GM21576 (cell line): ENCODE measurements at regions not wholly inside any gene's neighbourhood (a gene's known extent, or its start where the extent isn't known, plus 50 kb on each side); places are given as distances from the start of the nearest gene placed in this dataset.

Experiments used
- ATAC-seq: cut with Tn5 transposase; IDR thresholded peaks from one replicate; pipeline ENCODE4 v1.9.1; 2021; ENCODE audit warnings: mild to moderate bottlenecking, moderate library complexity; ENCODE audit not compliant: unreplicated experiment

DNA sequence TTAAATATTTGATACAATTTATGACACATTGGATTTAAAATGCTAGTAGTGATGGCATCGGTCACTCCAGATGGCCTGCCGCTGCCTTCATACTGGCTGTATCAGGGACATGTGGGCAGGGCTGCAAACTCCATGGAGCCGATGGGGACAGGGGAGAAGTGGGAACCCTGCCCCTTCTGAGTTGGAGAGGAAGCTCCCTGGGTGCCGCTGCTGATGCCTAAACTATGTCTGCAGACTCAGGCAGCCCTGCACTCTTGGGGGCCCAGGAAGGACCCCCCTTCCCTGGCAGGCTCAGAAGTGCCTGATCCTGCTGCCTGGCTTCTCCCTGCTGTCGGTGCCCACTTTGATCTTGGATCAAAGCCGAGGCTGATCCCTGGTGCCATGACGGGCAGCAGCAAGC lies 1522.1 kb downstream of the OTOL1 start:
- no peak for ATAC-seq

DNA sequence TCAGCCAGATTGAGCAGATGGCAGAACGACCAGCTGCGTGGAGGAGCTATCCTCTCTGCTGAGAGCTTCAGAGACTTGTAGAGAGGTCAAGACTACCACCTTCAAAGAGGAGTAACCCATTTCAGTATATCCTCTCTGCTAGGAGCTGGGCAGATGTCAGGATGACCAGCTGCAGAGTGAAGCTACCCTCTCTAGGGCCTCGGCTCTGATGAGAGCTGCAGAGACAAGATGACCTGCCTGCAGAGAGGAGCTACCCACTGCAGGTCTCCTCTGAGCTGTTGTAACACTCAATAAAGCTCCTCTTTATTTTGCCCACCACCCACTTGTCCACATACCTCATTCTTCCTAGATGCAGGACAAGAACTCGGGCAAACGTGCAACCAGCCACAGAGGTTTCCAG lies 1522.7 kb downstream of the OTOL1 start:
- ATAC-seq: no peak

DNA sequence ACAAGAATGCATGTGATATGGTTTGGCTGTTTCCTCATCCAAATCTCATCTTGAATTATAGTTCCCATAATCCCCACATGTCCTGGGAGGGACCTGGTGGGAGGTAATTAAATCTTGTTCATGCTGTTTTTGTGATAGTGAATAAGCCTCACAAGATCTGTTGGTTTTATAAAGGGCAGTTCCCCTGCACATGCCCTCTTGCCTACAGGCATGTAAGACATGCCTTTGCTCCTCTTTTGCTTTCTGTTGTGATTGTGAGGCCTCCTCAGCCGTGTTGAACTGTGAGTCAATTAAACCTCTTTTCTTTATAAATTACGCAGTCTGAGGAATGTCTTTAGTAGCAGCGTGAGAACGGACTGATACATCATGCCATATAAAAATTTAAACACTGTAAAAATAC lies 1537.0 kb downstream of the OTOL1 start:
- ATAC-seq: no peak

DNA sequence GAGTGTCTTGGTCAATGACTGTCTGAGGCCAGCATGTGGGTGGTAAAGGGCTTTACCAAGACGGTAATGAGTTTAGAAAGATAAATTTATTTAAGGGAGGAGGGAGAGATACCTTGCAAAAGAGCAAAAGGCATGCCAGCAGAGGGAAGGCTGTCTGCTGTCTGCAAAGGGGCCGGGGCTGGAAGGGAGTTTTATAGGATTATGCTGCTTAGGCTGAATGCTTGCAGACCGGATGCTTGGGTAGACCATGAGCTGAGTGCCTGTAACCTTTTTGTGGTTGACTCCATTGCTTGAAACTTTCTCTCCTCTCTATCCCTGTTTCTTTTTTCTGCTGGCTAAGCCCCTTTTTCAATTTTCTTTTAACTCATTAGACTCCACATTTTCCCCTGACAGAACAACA lies 1543.0 kb downstream of the OTOL1 start:
- no peak for ATAC-seq

DNA sequence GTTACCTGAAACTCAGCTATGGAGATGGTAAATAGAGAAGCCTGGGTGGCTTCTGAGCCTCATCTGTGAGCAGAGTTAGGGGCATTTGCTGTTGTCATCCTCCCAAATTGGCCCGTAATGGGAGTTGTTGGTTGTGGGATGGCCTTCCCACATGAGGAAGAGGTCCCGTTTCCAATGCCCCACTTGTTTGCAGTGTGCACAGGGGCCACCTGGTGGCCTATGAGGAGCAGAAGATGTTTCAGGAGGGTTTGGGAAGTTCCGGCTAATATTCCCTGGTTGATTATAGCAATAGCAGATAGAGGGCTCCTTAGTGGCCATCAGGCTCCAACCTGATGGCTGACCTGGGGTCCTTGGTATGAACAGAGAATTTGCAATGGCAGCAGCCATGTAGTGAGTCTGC lies 1546.5 kb downstream of the OTOL1 start:
- ATAC-seq: no peak

DNA sequence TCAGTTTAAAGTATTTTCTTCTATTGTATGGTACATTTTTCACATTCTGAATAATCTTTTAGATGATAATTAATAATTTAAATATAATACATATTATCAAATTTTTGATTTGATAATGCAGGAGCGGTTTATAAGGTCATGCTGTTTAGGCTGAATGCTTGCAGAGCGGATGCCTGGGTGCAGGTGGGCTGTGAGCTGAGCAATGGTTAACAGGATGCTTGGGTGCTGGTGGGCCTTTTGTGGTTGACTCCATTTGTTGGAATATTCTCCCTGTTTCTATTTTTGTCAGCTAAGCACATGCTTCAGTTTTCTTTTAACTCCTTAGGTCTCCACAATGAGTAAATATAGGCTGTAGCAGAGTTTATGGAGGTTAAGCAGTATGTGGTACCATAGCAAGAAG lies 1549.3 kb downstream of the OTOL1 start:
- no peak for ATAC-seq

DNA sequence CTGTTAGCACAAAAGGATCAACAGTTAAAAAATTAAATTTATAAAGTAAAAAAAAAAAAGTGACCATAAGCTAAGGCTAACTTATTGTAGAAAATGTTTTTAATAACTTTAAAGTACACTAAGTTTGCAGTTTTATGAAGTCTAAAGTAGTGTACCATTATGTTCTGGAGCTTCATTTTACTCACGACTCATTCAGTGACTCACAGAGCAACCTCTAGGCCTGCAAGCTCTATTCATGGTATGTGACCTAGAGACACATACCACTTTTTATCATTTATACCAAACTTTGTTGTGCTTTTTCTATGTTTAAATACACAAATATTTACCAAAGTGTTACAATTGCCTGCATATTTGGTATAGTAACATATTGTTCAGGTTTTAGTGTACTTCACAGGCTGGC lies 1552.3 kb downstream of the OTOL1 start:
- no peak for ATAC-seq

DNA sequence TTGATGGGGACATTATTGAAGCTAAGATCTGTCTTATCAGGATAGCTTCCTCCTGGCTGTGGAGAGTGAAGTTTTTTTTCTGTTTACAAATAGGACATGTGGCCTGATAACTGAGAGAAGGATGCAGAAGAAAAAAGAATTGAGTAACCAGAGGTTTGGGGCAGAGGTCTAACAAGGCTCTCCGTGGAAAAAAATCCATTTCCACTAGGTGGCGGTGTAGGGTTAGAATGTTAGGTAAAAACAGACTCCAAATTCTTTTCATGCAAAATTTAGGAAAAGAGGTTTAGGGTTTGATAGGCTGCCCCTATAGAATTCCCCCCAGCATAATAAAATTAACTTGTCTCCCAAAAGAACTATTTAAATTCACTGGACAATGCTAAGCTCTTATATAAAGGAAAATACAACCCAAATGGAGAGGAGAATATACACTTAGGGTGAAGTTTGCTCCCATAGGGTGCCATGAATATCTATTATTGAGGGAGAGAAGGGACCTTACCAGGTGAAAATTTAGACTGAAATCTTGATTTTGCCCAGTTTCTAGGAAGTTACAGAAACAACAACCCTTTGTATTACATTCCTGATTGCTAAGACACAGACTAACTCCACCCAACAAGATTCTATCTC lies 1560.4 kb downstream of the OTOL1 start:
- no peak for ATAC-seq

DNA sequence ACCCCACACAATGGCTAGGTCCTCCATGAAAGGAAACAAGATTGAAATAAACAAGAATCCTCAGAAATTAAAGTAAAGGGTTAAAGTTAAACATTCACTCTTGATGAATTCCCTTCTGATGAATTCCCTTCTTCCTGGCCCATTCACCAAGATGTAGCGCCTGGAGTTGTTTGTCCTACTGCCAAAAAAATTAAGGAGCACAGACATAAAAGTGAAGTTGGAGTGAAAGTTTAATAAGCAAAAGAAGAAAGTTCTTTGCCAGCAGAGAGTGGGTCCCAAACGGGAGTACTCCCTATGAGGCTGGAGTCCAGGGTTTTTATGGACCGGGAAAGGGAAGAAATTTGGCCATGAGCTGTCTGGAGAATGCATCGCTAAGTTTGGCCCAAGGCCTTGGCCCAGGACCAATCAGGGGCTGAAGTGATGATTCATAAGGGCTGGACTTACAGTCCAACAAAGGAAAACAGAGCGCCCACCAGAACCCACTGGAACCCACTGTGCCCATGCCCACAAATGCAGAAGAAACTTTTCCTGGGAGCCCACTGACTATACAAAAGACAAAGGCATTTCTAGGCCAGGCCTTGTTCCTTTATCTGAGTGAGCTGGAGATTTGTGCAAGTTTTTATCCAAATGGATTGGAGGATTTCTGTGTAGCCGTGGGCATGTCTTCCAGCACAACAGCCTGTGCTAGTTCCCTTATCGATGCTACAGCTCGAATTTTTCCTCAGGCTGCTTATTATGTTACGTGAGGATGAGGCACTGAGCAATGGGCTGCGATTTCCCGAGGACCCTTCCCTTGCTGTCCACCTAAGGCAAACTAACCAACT lies 1561.6 kb downstream of the OTOL1 start:
- no peak for ATAC-seq

DNA sequence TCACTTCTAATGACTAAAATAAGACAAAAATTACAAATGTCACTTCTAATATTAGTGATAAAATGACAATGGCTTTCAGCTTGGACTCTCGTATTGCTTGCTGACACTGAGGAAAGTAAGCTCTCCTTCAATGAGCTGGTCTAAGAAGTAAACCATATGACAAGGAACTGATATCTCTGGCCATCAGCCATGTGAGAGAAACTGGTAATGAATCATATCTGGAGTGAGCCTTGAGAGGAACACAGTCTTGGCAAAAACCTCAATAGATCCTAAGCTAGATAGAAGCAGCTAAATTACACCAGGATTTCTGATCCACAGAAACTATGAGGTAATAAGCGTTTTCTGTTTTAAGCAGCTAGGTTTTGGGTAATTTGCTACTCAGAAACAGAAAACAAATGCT lies 1575.1 kb downstream of the OTOL1 start:
- no peak for ATAC-seq
